ENCODE measurements at regions not wholly inside any gene's neighbourhood (a gene's known extent, or its start where the extent isn't known, plus 50 kb on each side); places are given as distances from the start of the nearest gene placed in this dataset.
A peak's percentile ranks its signal among the peaks of the same experiment; 100 is the strongest.

DNA sequence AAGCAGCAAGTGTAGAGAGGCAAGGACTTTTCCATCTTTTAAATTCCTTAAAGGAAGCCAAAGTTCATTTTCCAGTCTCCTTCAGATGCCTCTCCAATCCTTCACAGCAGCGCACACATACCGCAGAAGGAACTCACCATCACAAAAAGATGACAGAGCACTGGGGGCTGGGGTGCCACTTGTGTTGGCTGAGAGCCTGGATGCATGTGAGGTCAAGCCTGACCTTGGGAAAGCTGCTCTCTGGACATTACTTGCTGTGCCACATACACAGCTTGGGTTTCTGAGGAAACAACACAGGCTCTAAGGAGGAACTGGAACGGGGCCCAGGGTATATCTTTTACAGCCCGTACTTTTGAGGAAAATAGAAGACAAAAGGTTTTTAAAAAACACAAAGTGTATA, 364.3 kb upstream of the MEX3C start:
- H2AFZ ChIP-seq (replicated peaks): no peak overlapping the region
- no peak overlapping the region for H3K27ac Mint-ChIP-seq
- H3K27me3 Mint-ChIP-seq (ENCODE audit: insufficient read depth, low read depth): peaks cover 5% of the 10 kb centered on the region
- no peaks in the 10 kb centered on the region for H4K20me1 ChIP-seq (ENCODE audit: low read depth)
- no peak overlapping the region for H3K9ac ChIP-seq
- peaks cover 5% of the 10 kb centered on the region for H3K4me1 ChIP-seq
- H3F3A ChIP-seq (ENCODE audit: low read depth): no peaks in the 10 kb centered on the region
- no peaks in the 10 kb centered on the region for H3K79me2 ChIP-seq (ENCODE audit: low read depth)
- no peak overlapping the region for H3K27ac ChIP-seq
- DNase-seq (ENCODE audit: low spot score): no peak
- H3K36me3 ChIP-seq: no peaks in the 10 kb centered on the region
- H3K9me3 ChIP-seq (ENCODE audit: low read depth): no peaks in the 10 kb centered on the region
- no peak overlapping the region for H3K4me2 ChIP-seq
- H3K9me3 Mint-ChIP-seq: peaks cover 7% of the 10 kb centered on the region
- peaks cover 21% of the 10 kb centered on the region for H3K4me1 Mint-ChIP-seq
- H3K27me3 ChIP-seq: no peaks in the 10 kb centered on the region
- H3K4me3 ChIP-seq: no peak overlapping the region
- TF ChIP-seq, protein P1, sequence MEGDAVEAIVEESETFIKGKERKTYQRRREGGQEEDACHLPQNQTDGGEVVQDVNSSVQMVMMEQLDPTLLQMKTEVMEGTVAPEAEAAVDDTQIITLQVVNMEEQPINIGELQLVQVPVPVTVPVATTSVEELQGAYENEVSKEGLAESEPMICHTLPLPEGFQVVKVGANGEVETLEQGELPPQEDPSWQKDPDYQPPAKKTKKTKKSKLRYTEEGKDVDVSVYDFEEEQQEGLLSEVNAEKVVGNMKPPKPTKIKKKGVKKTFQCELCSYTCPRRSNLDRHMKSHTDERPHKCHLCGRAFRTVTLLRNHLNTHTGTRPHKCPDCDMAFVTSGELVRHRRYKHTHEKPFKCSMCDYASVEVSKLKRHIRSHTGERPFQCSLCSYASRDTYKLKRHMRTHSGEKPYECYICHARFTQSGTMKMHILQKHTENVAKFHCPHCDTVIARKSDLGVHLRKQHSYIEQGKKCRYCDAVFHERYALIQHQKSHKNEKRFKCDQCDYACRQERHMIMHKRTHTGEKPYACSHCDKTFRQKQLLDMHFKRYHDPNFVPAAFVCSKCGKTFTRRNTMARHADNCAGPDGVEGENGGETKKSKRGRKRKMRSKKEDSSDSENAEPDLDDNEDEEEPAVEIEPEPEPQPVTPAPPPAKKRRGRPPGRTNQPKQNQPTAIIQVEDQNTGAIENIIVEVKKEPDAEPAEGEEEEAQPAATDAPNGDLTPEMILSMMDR (IDR thresholded peaks at IDR 0.05): no peak
- TF ChIP-seq EZH2 (IDR thresholded peaks at IDR 0.05) (no peak), EZH2phosphoT487 (IDR thresholded peaks at IDR 0.05) (no peak)
- H3K36me3 Mint-ChIP-seq: no peaks in the 10 kb centered on the region
- no peak overlapping the region for H3K4me3 Mint-ChIP-seq

DNA sequence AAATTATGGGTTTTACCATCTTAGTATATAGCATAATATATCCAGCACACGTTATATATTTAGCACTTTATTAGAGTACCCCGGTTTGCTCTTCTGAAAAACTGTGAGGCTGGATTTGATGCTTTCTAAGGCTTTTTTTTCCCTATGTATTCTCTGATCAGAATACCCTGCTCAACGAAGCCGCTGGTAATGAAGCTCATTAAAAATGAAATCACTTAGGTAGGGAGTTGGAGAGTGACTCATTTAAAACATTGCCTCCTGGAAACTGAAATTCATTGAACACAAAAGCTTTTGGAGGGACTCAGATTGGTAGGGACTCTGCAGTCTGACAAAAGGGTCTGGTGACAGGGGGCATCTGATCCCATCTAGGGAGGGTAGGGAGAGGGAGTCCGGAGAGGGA, 365.4 kb upstream of the MEX3C start:
- H3K36me3 Mint-ChIP-seq: no peaks in the 10 kb centered on the region
- H4K20me1 ChIP-seq (ENCODE audit: low read depth): no peaks in the 10 kb centered on the region
- no peaks in the 10 kb centered on the region for H3K36me3 ChIP-seq
- TF ChIP-seq EZH2 (IDR thresholded peaks at IDR 0.05) (no peak), EZH2phosphoT487 (IDR thresholded peaks at IDR 0.05) (no peak)
- TF ChIP-seq, protein P1 (IDR thresholded peaks at IDR 0.05): no peak
- H3F3A ChIP-seq (ENCODE audit: low read depth): no peaks in the 10 kb centered on the region
- H3K4me2 ChIP-seq: no peak overlapping the region
- no peak overlapping the region for H3K4me3 ChIP-seq
- H3K4me3 Mint-ChIP-seq: no peak overlapping the region
- H3K27ac ChIP-seq: no peak overlapping the region
- DNase-seq (ENCODE audit: low spot score): no peak
- no peaks in the 10 kb centered on the region for H3K9me3 ChIP-seq (ENCODE audit: low read depth)
- no peak overlapping the region for H3K27ac Mint-ChIP-seq
- peaks cover 5% of the 10 kb centered on the region for H3K4me1 ChIP-seq
- peaks cover 7% of the 10 kb centered on the region for H3K9me3 Mint-ChIP-seq
- no peak overlapping the region for H2AFZ ChIP-seq (replicated peaks)
- peaks cover 21% of the 10 kb centered on the region for H3K4me1 Mint-ChIP-seq
- H3K27me3 ChIP-seq: no peaks in the 10 kb centered on the region
- H3K79me2 ChIP-seq (ENCODE audit: low read depth): no peaks in the 10 kb centered on the region
- H3K9ac ChIP-seq: no peak overlapping the region
- H3K27me3 Mint-ChIP-seq (ENCODE audit: insufficient read depth, low read depth): peaks cover 5% of the 10 kb centered on the region

DNA sequence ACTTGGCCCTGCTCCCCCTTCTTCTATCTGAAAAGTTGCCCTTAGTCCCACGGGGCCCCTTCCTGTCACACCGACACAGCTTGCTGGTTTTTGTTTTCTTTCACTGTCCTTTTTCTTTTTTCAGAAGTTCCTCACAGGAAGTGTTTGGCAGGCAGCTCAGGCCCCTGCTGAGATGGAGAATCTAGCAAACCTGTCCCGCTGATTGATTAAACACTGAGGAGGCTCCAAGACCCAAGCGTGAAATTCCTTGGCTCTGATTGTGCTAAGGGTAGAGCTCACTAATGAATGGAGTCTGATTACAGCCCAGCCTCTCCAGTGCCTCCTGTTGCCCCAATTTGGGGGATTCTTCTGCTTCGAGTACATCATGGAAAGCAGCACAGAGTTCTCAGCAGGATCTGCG, 365.9 kb upstream of the MEX3C start:
- Histone ChIP-seq H3K79me2 (ENCODE audit: low read depth) (no peaks in the 10 kb centered on the region), H3K36me3 (no peaks in the 10 kb centered on the region), H4K20me1 (ENCODE audit: low read depth) (no peaks in the 10 kb centered on the region), H3K9me3 (ENCODE audit: low read depth) (no peaks in the 10 kb centered on the region), H3K4me2 (no peak overlapping the region), H3K27ac (no peak overlapping the region), H2AFZ (replicated peaks) (no peak overlapping the region), H3K4me3 (no peak overlapping the region), H3K27me3 (no peaks in the 10 kb centered on the region), H3F3A (ENCODE audit: low read depth) (no peaks in the 10 kb centered on the region), H3K4me1 (peaks cover 5% of the 10 kb centered on the region), H3K9ac (no peak overlapping the region)
- H3K4me3 Mint-ChIP-seq: no peak overlapping the region
- H3K27ac Mint-ChIP-seq: peak overlapping the region; percentile 57
- peaks cover 25% of the 10 kb centered on the region for H3K4me1 Mint-ChIP-seq
- H3K9me3 Mint-ChIP-seq: peaks cover 7% of the 10 kb centered on the region
- peaks cover 5% of the 10 kb centered on the region for H3K27me3 Mint-ChIP-seq (ENCODE audit: insufficient read depth, low read depth)
- H3K36me3 Mint-ChIP-seq: no peaks in the 10 kb centered on the region
- peak; percentile 22 for DNase-seq (ENCODE audit: low spot score)
- no peak for TF ChIP-seq EZH2 (IDR thresholded peaks at IDR 0.05)
- TF ChIP-seq, protein P1 (IDR thresholded peaks at IDR 0.05): no peak
- no peak for TF ChIP-seq EZH2phosphoT487 (IDR thresholded peaks at IDR 0.05)

Measured in neural progenitor cell (in vitro differentiated cells).